HG02798 (cell line): ENCODE measurements at regions not wholly inside any gene's neighbourhood (a gene's known extent, or its start where the extent isn't known, plus 50 kb on each side); places are given as distances from the start of the nearest gene placed in this dataset.

ENCODE experiments used
- ATAC-seq: cut with Tn5 transposase; IDR thresholded peaks from one replicate; pipeline ENCODE4 v1.9.1; 2021; ENCODE audit warnings: mild to moderate bottlenecking; ENCODE audit not compliant: unreplicated experiment, poor library complexity

DNA sequence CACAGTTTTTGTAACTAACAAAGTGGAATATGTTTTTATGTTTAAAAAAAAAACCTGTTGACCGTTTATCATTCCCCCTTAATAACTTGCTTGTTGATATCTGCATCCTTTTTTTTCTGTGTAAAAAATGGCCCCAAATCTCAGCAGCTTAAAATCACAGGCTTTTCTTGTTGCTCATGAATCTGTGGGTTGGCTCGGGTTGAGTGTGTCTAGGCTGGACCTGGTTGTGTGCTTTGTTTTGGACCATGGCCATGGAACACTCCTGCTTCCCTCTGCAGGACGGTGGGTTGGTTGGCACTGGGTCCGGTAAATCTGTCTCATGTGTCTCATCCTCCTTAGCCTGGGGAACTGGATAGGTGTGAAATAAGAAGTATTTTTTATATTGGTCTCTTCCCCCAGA, 139.0 kb upstream of the LINC00305 start:
- no peak for ATAC-seq

DNA sequence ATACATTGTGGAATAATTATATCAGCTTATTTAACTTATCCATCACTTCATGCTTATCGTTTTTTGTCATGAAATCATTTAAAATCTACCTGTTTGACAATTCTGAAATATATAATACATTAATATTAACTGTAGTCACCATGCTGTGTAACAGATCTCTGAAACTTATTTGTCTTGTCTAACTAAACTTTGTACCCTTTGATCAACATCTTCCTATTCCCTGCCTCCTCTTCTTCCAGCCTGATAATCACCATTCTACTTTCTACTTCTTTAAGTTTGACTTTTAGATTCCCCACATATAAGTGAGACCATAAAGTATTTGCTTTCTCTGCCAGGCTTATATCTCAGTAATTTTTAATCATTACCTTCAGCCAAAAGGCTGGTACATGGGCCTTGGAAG, 134.2 kb upstream of the LINC00305 start:
- no peak for ATAC-seq

DNA sequence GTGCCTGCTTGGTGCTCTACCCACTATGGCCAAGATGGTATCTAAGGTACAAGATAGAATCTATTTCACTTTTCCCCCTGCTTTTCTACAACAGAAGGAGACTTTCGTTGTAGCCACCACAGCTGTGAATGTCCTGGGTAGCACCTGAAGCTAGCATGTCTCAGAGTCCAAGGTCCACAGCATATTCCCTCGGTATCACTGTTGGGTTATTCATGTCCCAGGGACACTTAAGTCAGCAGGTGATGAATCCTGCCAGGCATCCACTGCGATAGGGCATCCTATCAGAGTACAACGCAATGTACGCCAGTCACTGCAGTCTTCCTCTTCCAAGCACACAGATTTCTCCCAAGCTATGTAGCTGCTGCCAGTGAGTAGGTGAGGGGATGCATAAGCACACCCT, 129.1 kb upstream of the LINC00305 start:
- ATAC-seq, result no peak

GRCh38 chr18:64276311-64277090, 127.6 kb upstream of the LINC00305 start:
- no peak for ATAC-seq

DNA sequence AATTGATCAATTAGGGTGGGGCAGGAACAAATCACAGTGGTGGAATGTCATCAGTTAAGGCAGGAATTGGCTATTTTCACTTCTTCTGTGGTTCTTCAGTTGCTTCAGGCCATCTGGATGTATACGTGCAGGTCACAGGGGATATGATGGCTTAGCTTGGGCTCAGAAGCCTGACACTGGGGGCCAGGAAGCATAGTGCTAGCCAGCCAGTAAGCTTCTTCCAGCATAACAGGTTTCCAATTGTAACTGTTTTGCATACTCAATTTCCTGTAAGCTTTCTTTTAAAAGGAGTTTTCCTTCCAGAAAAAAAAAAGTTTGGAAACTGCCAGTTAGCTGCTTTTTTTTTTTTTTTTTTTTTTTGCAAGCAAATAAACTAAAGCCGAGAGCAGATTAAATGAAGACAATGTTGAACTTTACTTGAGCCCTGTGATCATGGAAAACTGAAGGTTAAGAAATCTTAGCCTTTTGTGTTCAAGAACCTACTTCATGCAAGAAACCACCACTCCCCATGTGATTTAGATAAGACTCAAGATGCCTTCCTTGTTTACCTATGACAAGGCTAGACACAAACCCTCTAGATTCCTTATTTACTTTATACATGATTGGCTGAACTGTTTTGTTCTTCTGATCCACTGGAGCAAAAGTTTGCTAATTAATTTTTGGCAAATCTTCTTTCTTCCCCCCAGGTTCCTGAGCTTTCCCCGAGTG, 126.9 kb upstream of the LINC00305 start:
- no peak for ATAC-seq

DNA sequence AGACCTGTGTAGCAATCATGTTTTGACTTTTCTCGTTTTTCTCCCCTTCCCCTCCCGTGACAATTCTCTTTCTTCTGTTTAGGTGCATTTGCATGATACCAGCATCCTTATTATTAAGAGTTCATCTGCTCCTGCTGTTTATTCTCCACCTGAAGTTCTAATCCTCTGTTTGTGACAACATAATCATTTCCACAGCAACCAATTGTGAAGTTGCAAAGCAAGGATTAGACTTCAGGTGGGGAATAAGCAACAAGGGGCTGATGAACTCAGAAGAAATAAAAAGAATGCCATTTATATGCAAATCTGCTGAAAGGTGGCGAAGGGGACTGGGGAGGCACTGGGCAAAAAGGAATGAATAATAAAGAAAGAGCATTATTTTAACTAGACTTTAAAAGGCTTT, 124.8 kb upstream of the LINC00305 start:
- ATAC-seq, result no peak

- ATAC-seq, result no peak
These were observed 123.2 kb upstream of the LINC00305 start for GRCh38 chr18:64271975-64272659.

- ATAC-seq, result no peak
These were observed 122.4 kb upstream of the LINC00305 start for GRCh38 chr18:64271246-64271645.

DNA sequence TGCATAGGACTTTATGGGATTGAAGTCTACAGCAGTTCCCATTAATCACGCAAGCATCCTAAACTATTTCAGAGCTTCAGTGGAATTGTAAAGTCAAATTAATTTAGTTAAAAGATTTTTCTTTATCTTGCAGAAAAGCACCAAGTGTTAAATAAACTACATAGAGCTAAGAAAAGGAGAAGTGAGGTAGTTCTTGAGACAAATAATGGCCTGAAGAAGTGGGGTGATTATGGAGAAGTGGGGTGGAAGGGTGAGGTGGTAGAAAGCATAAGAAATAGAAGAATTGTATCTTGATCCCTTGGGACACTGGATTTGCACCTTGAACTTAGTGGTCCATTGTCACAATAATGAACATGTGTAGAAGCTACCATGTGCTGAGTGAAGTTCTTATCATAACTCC, 121.7 kb upstream of the LINC00305 start:
- ATAC-seq, result no peak

- ATAC-seq, result no peak
These were observed 121.2 kb upstream of the LINC00305 start for GRCh38 chr18:64270121-64270520.

DNA sequence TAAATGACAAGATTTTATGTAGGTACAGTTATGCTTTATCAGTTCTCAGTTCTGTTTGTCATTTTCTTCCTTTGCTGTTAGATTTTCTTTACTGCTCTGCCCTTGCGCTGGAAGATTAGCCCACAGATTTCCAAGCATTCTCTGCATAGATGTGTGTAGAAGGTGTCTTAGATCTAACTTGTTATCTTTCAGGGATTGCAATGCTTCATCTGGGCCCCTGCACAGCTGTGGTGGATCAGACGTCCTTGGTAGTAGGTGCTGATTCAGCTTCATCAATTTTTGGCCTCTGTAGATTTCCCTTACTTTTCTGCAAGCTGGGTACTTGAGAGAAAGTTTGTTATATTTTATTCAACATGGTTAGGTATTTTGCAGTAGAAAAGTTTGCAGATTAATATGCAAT, 115.3 kb upstream of the LINC00305 start:
- no peak for ATAC-seq

DNA sequence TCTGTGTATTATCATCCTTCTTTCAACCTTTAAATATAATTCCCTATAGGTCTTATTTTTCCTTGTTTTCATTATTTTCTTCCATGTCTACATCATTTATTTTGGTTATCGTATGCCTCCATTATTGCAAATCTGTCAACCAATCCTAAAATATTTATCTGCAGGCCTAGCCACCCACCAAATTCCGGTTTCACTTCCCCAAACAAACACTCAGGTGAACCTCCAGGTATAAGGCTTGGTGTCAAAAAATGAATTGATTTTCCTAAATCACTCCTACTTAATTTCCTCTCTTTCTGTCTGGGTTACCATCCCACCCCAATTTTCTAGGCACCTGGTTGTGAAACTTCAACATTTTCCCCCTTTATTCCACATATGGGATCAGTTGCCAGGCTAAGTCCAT, 111.9 kb upstream of the LINC00305 start:
- ATAC-seq, result no peak

DNA sequence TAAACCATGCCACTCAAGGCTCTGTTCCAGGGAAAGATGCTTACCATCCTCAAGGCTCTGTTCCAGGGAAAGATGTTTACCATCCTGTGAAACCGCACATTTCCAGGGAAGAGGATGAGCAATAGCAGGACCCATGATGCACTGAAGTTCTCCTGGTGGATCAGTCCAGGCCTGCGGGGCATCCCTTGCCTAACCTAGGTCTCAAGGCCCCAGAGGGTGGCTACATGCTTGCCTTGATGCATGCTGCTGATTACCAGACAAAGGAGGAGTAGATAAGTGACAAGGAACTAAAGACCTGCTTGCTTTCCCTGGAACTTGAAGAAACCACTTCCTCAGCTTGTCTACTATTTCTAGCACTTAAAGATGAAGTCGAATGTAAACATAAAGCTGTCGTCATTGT, 111.0 kb upstream of the LINC00305 start:
- ATAC-seq, result no peak

DNA sequence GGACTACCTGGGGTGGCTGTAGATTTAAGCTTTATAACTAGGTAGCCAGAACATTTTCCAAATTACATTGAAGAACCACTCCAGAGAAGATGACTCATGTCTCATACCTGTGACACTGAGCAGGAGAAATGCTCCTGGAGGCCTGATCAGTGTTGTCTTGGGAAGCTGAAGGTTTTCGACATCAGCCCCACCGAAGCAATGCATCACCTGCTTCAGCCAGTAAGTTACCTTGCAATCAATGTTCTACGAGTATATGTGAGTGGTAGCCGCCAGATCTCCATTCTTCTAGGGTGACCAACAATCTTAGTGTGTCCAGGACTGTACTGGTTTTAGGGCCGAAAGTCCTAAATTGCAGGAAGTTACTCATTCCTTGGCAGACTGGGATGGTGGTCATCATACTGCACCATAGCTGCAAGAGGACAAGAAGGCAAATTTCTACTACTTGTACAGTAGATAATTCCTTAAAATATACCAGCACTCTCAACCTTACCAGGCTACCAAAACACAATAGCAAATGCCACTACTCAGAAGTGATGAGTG, 109.3 kb upstream of the LINC00305 start:
- ATAC-seq, result no peak

DNA sequence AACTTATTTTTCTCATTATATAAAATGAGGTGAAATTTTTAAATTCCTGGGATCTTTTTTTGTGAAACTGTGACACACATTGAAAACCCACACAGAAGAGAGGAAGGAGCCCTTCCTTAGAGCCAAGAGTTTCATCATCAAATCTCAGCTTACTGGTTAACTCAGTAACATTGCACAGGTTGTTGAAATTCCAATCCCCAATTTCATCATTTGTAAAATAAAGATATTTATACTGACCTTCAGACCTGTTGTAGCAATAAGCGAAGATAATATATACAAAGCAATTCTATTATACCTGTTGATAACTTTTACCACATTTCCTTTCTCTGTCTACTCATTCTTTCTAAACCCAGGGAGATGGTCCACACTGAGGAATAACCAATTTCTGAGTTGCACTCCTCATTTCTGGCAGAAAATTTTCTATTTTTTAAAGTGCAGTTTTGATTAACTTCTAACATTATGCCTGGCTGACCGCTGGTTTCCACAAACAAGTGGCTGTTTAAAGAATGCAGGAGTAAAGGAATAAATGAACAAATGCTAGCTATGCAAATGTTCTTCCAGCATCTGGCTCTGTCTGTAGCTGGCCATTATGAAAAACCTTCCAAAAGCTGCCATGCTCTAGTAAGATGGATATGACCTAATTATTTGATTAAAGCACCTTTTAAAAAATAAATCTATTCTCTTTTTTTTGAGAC, 105.7 kb upstream of the LINC00305 start:
- no peak for ATAC-seq

- no peak for ATAC-seq
These were observed 105.0 kb upstream of the LINC00305 start for GRCh38 chr18:64253873-64254272.

DNA sequence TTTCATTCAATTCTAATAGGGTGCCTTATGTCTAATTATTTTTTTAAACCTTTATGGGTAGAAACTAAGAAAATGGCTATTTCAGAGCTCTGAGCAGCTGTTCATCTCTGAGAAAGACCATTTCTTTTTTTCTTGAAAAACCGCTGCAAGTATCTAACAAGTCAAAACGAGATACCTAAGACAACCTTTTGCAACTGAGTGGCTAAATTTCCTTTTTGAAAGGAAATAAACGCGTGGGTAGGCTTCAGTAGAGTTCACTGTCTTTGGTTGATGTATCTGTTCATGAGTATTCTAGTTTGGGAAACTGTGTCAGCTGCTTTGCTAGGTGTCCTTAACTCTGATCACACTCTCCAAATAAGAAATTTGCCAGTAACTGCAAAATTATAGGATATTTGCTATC, 104.3 kb upstream of the LINC00305 start:
- peak; percentile 43 for ATAC-seq

DNA sequence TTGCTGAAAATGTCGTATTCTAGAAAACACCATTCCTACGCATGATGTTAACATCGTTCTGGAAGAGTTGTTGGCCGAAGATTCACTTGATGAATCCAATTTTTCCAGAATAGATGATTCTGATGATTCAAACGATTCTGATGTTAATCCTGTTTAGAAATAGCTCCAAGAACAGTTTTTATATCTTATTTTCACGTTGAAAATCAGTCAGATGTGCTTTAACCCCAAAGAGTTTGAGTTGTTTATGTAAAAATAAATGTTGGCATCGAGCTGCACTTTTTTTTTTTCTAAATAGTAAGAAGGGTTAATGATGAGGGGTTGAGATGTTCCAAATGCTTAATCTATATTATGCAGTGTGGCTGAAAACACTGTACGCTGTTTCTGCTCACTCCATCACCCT, 99.9 kb upstream of the LINC00305 start:
- ATAC-seq, result no peak

- ATAC-seq, result no peak
These were observed 96.4 kb upstream of the LINC00305 start for GRCh38 chr18:64245126-64245861.

GRCh38 chr18:64244571-64244970, 95.7 kb upstream of the LINC00305 start:
- ATAC-seq, result no peak
